GM21529 (cell line): ENCODE measurements at regions not wholly inside any gene's neighbourhood (a gene's known extent, or its start where the extent isn't known, plus 50 kb on each side); places are given as distances from the start of the nearest gene placed in this dataset.
"Not testable (repeated sequence)": the region's sequence is repeated elsewhere in the genome, so short reads cannot be mapped to it uniquely, and the experiment has no call there.

Experiments used
- ATAC-seq: cut with Tn5 transposase; IDR thresholded peaks from one replicate; pipeline ENCODE4 v1.9.1; 2021; ENCODE audit not compliant: unreplicated experiment

GRCh38 chr15:88965097-88965496 is 51.9 kb upstream of the MFGE8 start:
- not testable (repeated sequence) for ATAC-seq

GRCh38 chr15:88970232-88970631 is 57.1 kb upstream of the MFGE8 start:
- no peak for ATAC-seq

- ATAC-seq, result no peak
Observed at GRCh38 chr15:88974392-88974791, 61.2 kb upstream of the MFGE8 start.

- no peak for ATAC-seq
Observed at GRCh38 chr15:88975891-88976290, 62.7 kb upstream of the MFGE8 start.

- ATAC-seq, result no peak
Observed at GRCh38 chr15:88976656-88977055, 63.5 kb upstream of the MFGE8 start.

- ATAC-seq, result no peak
Observed at GRCh38 chr15:88979674-88980073, 66.5 kb upstream of the MFGE8 start.

DNA sequence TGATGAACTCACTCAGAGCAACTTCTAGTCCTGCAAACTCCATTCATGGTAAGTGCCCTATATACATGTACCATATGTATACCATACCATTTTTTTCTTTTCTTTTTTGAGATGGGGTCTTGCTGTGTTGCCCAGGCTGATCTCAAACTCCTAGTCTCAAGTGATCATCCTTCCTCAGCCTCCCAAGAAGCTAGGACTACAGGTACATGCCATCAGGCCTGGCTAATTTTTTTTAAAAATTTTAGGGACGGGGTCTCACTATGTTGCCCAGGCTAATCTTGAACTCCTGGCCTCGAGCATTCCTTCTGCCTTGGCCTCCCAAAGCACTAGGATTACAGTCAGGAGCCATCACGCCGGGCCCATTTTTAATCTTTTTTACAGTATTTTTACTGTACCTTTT is 67.3 kb upstream of the MFGE8 start:
- ATAC-seq, result no peak

DNA sequence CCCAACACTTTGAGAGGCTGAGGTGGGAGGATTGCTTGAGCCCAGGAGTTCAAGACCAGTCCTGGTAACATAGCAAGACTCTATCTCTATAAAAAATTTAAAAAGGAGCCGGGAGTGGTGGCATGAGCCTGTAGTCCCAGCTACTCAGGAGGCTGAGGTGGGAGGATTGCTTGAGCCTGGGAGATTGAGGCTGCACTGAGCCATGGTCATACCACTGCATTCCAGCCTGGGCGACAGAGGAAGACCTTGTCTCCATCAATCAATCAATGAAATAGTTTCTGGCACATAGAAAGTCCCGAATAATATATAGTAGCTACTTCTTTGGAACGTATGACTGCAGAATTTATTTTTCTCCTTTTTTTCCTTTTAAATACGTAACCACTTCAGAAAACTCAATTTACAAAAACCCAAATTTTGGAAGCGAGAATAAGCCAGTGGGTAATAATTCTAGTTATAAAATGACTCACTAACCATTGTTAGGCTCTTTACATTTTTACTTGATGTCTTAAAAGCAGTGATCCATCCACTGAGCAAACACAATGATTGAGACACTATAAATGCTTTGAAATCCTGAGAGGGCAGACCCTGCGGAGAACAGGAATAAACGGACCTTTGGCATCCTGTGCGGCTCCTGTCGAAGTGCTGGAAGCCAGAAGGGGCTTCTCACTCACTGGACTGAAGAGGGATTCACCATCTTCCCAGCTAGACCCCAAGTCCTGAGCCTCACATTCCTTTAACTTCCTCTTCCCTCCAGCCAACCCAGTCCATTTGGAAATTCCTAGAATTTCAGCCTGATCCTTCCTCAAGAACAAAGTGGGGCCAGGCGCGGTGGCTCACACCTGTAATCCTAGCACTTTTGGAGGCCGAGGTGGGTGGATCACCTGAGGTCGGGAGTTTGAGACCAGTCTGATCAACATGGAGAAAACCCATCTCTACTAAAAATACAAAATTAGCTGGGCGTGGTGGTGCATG is 68.4 kb upstream of the MFGE8 start:
- ATAC-seq, result no peak

DNA sequence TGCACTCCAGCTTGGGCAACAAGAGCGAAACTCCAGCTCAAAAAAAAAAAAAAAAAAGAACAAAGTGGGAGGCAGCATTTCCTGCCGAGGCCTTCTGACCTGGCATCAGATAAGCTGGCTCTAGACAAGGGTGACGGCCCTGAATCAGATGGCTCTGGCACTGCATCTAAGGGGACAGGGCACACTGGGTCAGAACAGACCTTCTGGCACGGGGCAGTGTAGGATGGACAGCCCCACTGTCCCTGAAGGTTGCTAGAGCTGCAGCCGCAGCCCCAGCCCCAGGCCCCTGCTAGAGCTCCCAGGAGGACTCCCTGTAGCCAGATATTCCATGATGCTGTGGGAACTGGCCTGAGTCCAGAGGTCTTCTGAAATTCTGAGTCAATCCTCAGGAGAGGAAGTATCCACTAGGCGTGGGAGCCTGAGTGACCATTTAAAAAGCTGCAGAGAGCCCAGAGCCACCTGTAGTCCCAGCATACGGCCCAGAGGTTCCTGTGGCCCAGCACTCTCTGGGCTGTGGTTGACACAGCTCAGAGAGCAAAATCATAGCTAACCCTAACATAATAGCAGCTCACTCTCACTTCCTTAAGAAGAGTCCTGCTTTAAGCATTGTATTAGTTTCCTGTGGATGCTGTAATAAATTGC is 69.2 kb upstream of the MFGE8 start:
- ATAC-seq, result peak; percentile 99

DNA sequence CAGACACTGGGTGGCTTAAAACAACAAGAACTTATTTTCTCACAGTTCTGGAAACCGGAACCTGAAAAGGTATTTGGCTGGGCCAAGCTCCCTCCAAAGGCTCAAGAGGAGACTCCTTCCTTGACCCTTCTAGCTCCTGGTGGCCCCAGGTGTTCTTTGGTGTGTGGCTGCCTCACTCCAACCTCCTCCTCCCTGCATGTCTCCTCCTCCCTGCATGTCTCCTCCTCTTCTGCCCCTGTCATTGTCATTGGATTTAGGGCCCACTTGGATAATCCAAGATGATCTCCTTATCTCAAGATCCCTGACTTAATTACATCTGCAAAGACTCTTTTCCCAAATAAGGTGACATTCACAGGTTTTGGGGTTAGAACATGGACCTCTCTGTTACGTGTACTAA is 69.8 kb upstream of the MFGE8 start:
- ATAC-seq, result no peak

GRCh38 chr15:88983861-88984429 is 70.8 kb upstream of the MFGE8 start:
- ATAC-seq, result no peak

DNA sequence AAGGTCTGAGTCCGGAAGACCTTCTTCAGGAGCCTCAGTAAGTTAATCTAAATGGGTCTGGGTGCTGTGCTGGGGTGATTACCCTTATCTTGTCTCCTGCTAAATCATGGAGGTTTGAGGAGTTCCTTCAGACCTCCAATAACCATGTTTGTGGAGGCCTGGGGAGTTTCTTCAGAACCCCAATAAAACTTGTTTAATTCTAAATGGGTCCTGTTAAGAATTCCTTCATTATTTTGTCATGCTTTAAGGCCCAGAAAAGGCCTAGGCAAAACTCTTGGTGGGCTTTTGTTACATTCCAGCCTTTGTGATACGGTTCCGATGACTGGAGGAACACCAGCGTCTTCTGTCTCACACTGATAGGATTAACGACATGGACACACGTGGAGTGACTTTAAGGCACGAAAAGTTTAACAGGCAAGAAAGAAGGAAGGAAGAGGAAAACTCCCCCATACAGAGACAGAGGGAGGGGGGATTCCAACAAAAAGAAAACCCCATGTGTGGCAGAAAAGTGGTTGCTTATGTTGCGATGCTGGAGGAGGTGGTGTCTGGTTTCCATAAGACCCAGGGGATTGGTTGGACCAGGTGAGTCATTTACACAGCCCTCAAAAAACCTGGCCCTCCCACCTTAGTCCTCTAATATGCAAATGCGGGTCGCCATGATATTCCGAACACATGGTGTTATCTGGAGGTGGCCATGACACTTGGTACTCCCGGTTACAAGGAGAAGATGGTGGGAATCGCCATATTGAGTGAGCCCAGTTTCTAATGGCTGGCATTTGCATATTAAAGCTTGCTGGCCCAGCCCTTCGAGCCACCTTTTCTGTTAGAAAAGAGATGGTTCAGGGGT is 72.6 kb upstream of the MFGE8 start:
- ATAC-seq, result no peak

DNA sequence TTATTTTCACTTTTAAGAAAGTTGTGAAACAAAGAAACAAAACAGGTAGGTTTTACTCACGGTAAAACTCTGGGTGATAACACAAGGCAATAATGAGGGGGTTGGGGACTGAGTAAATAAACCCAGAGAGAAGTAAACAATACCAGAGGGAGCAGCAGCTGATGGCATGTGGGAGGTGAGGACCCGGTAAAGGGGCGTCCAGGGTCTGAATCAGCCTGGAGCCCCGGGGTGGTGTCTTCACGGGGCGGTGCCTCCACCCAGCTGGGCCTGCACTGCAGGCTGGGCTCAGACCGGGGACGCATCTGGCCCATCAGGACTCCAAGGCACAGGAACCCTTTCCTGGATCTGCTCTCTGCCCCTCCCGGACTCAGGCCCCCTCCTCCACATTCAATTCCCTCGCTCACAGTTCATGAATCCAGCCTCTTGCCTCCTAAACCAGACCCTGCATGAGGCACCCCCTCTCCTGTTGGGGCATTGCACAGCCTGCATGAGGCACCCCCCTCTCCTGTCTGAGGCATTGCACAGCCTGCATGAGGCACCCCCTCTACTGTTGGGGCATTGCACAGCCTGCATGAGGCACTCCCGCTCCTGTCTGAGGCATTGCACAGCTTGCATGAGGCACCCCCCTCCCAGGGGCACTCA is 73.9 kb upstream of the MFGE8 start:
- ATAC-seq, result no peak

DNA sequence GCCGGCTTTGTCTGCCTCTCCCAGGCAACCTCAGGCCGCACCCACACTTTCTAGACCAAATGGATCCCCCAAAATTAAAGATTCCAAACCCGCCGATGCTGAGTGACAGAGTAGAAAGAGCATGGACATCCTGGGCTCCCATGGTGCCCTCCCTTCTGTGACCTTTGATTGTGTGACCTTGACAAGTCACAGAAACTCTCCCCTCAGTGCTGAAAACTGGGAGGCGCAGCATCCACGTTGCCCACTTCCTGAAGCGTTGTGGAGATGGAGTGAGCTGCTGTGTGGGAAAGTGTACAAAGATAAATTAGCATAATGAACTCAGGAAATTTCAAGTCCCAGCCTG is 74.4 kb upstream of the MFGE8 start:
- ATAC-seq, result no peak

GRCh38 chr15:88987934-88988671 is 74.9 kb upstream of the MFGE8 start:
- ATAC-seq, result no peak

GRCh38 chr15:88989578-88989977 is 76.4 kb upstream of the MFGE8 start:
- no peak for ATAC-seq

- no peak for ATAC-seq
Observed at GRCh38 chr15:88990185-88990679, 77.1 kb upstream of the MFGE8 start.

DNA sequence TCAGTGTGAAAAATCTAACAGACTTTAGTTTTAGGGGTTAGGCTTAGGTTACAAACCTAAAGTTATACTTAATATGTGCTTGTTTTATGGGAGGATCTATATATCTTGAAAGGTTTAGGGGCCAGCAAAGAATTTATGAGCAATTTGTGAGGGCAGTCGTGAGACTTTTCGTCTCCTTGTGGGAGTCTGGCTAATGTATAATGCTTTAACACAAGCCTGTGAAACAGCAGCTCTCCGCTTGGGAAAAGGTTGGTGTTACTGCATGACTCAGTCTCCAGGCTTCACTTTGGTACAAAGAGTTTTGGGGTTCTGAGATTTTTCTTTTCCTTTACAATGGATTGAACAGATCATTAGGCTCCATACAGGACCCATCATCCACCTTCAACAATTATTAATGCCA is 79.0 kb upstream of the MFGE8 start:
- ATAC-seq, result no peak

GRCh38 chr15:88992912-88993376 is 79.8 kb upstream of the MFGE8 start:
- no peak for ATAC-seq

- ATAC-seq, result no peak
Observed at GRCh38 chr15:88993662-88994061, 80.5 kb upstream of the MFGE8 start.
